T1000 (cell line): ENCODE measurements at regions not wholly inside any gene's neighbourhood (a gene's known extent, or its start where the extent isn't known, plus 50 kb on each side); places are given as distances from the start of the nearest gene placed in this dataset.
"Not testable (repeated sequence)": the region's sequence is repeated elsewhere in the genome, so short reads cannot be mapped to it uniquely, and the experiment has no call there.

Source experiments
- DNase-seq: peaks from one replicate; lab custom pipeline; 2025; ENCODE audit warnings: mixed read lengths; lab: John Stamatoyannopoulos, UW

- DNase-seq, result no peak
Observed at GRCh38 chr10:21406595-21407193, 118.8 kb downstream of the SKIDA1 start.

GRCh38 chr10:21405981-21406380 lies 119.5 kb downstream of the SKIDA1 start:
- no peak for DNase-seq

- no peak for DNase-seq
Observed at GRCh38 chr10:21403256-21404015, 122.0 kb downstream of the SKIDA1 start.

GRCh38 chr10:21402606-21403083 lies 122.8 kb downstream of the SKIDA1 start:
- DNase-seq, result peak; percentile 72

- no peak for DNase-seq
Observed at GRCh38 chr10:21401196-21401595, 124.3 kb downstream of the SKIDA1 start.

GRCh38 chr10:21399392-21400035 lies 126.0 kb downstream of the SKIDA1 start:
- no peak for DNase-seq

- DNase-seq, result no peak
Observed at GRCh38 chr10:21398563-21399231, 126.8 kb downstream of the SKIDA1 start.

GRCh38 chr10:21396889-21397288 lies 128.6 kb downstream of the SKIDA1 start:
- DNase-seq, result no peak

GRCh38 chr10:21393931-21394330 lies 131.6 kb downstream of the SKIDA1 start:
- DNase-seq, result no peak

- DNase-seq, result no peak
Observed at GRCh38 chr10:21388589-21388988, 136.9 kb downstream of the SKIDA1 start.

GRCh38 chr10:21387868-21388267 lies 137.6 kb downstream of the SKIDA1 start:
- DNase-seq, result no peak

GRCh38 chr10:21385996-21386585 lies 139.4 kb downstream of the SKIDA1 start:
- DNase-seq, result no peak

- no peak for DNase-seq
Observed at GRCh38 chr10:21385536-21385935, 139.9 kb downstream of the SKIDA1 start.

GRCh38 chr10:21379143-21379542 lies 146.3 kb downstream of the SKIDA1 start:
- DNase-seq, result no peak

- DNase-seq, result not testable (repeated sequence)
Observed at GRCh38 chr10:21375274-21375673, 150.2 kb downstream of the SKIDA1 start.

- DNase-seq, result not testable (repeated sequence)
Observed at GRCh38 chr10:21373881-21374280, 151.6 kb downstream of the SKIDA1 start.

- DNase-seq, result peak; percentile 54
Observed at GRCh38 chr10:21372651-21373410, 152.7 kb downstream of the SKIDA1 start.

- no peak for DNase-seq
Observed at GRCh38 chr10:21369697-21370096, 155.8 kb downstream of the SKIDA1 start.

GRCh38 chr10:21368728-21369425 lies 156.6 kb downstream of the SKIDA1 start:
- DNase-seq, result no peak

GRCh38 chr10:21368022-21368582 lies 157.4 kb downstream of the SKIDA1 start:
- no peak for DNase-seq
